ENCODE measurements at regions not wholly inside any gene's neighbourhood (a gene's known extent, or its start where the extent isn't known, plus 50 kb on each side); places are given as distances from the start of the nearest gene placed in this dataset.

GRCh38 chr15:68526269-68526668 lies 52.5 kb upstream of the CORO2B start:
- DNase-seq, result no peak

- no peak for DNase-seq
Measured at GRCh38 chr15:68526784-68527183, 52.0 kb upstream of the CORO2B start.

GRCh38 chr15:68528626-68529290 lies 50.0 kb upstream of the CORO2B start:
- no peak for DNase-seq

Data from NCI-H345 (cell line).